Mucosa of gallbladder (tissue), 1 donor: ENCODE measurements at regions not wholly inside any gene's neighbourhood (a gene's known extent, or its start where the extent isn't known, plus 50 kb on each side); places are given as distances from the start of the nearest gene placed in this dataset.

ENCODE experiments used
- DNase-seq: peaks from one replicate; pipeline ENCODE4 v3.0.0-alpha.2; 2020; ENCODE audit warnings: low spot score
- donor health status: DM: no; HTN: no; CAD: no.

GRCh38 chr1:186557147-186557777, 96.3 kb upstream of the PDC start:
- no peak for DNase-seq

- DNase-seq: no peak
Measured at GRCh38 chr1:186550832-186551231, 89.9 kb upstream of the PDC start.

- no peak for DNase-seq
Measured at GRCh38 chr1:186541003-186541402, 80.1 kb upstream of the PDC start.

- no peak for DNase-seq
Measured at GRCh38 chr1:186540521-186540920, 79.6 kb upstream of the PDC start.

- no peak for DNase-seq
Measured at GRCh38 chr1:186536273-186536890, 75.5 kb upstream of the PDC start.

GRCh38 chr1:186535388-186536133, 74.6 kb upstream of the PDC start:
- DNase-seq: no peak

- DNase-seq: no peak
Measured at GRCh38 chr1:186534401-186534800, 73.5 kb upstream of the PDC start.

- no peak for DNase-seq
Measured at GRCh38 chr1:186532466-186532865, 71.6 kb upstream of the PDC start.

GRCh38 chr1:186531561-186532165, 70.7 kb upstream of the PDC start:
- no peak for DNase-seq

GRCh38 chr1:186530109-186530508, 69.2 kb upstream of the PDC start:
- no peak for DNase-seq

GRCh38 chr1:186519982-186520381, 59.1 kb upstream of the PDC start:
- DNase-seq: no peak

GRCh38 chr1:186518822-186519381, 58.0 kb upstream of the PDC start:
- DNase-seq: no peak

- DNase-seq: no peak
Measured at GRCh38 chr1:186518395-186518794, 57.5 kb upstream of the PDC start.

- no peak for DNase-seq
Measured at GRCh38 chr1:186514367-186514766, 53.5 kb upstream of the PDC start.

- no peak for DNase-seq
Measured at GRCh38 chr1:186513526-186513925, 52.6 kb upstream of the PDC start.

- no peak for DNase-seq
Measured at GRCh38 chr1:186512698-186513457, 52.0 kb upstream of the PDC start.

GRCh38 chr1:186511761-186512637, 51.1 kb upstream of the PDC start:
- DNase-seq: no peak
